H1 (cell line): ENCODE measurements at regions not wholly inside any gene's neighbourhood (a gene's known extent, or its start where the extent isn't known, plus 50 kb on each side); places are given as distances from the start of the nearest gene placed in this dataset.

Experiments used
- CTCF ChIA-PET: fragments of 300-600 bp; sonication (Branson Sonifier 250); formaldehyde crosslinking; loops from one replicate; lab custom pipeline; 2021; ENCODE audit not compliant: partially characterized antibody; lab: Charles Lee
- POLR2A ChIA-PET: fragments of 300-600 bp; sonication (Branson Sonifier 250); formaldehyde crosslinking; loops from one replicate; lab custom pipeline; 2021; ENCODE audit warnings: inconsistent platforms; ENCODE audit not compliant: partially characterized antibody; lab: Charles Lee
- DNase-seq, 2 experiments: peaks; one replicate each; pipeline versions ENCODE4 v3.0.0 to v3.0.0-alpha.2; 2010 to 2022; ENCODE audit warnings: low spot score in 2 of 2, low read depth in 1 of 2, mixed read lengths in 1 of 2
- FAIRE-seq: peaks from 2 replicates; lab custom pipeline; 2011; peaks lifted over from hg19 to GRCh38; lab: Jason Lieb, UNC
- H2AFZ ChIP-seq: 2 replicates; pipeline ENCODE4 v1.8.1; 2012; ENCODE audit warnings: low read length, inconsistent platforms
- H2AK5ac ChIP-seq: 2 replicates; pipeline ENCODE4 v1.6.1; 2013; ENCODE audit warnings: low read depth, low read length
- H2BK120ac ChIP-seq: replicated peaks from 2 replicates; pipeline ENCODE3; 2013; ENCODE audit warnings: low read depth, low read length, inconsistent platforms
- H2BK12ac ChIP-seq: 2 replicates; pipeline ENCODE4 v1.6.1; 2013; ENCODE audit warnings: low read depth, low read length
- H2BK15ac ChIP-seq: 2 replicates; pipeline ENCODE4 v1.6.1; 2013; ENCODE audit warnings: low read length
- H2BK20ac ChIP-seq: 2 replicates; pipeline ENCODE4 v1.6.1; 2013; ENCODE audit warnings: low read length
- H2BK5ac ChIP-seq: 2 replicates; pipeline ENCODE4 v1.6.1; 2013; ENCODE audit warnings: low read depth, low read length
- H3K14ac ChIP-seq: 2 replicates; pipeline ENCODE4 v1.6.1; 2013; ENCODE audit warnings: inconsistent platforms; ENCODE audit not compliant: insufficient read length
- H3K18ac ChIP-seq: 2 replicates; pipeline ENCODE4 v1.6.1; 2013; ENCODE audit warnings: low read length; ENCODE audit errors: extremely low read depth
- H3K23ac ChIP-seq: 2 replicates; pipeline ENCODE4 v1.6.1; 2013; ENCODE audit warnings: inconsistent platforms; ENCODE audit not compliant: insufficient read length
- H3K23me2 ChIP-seq: 2 replicates; pipeline ENCODE4 v1.6.1; 2013; ENCODE audit warnings: low read depth, low read length
- H3K27ac ChIP-seq: 2 replicates; pipeline ENCODE4 v1.6.1; 2011; ENCODE audit warnings: low read depth, low read length, inconsistent platforms
- H3K27me3 ChIP-seq, 4 experiments: replicated peaks in 1 of 4; 1 replicate in 1 of 4; 2 replicates in 3 of 4; pipeline versions ENCODE4 v1.6.1 to v1.8.1; 2011 to 2013; ENCODE audit warnings: low read length in 3 of 4, mild to moderate bottlenecking in 3 of 4, inconsistent platforms in 2 of 4, mixed read lengths in 2 of 4, moderate library complexity in 1 of 4; ENCODE audit not compliant: control insufficient read depth in 3 of 4, insufficient read depth in 3 of 4; ENCODE audit errors: extremely low read depth in 1 of 4
- H3K36me3 ChIP-seq, 4 experiments: 2 replicates each; pipeline versions ENCODE4 v1.6.1 to v1.8.1; 2011 to 2013; ENCODE audit warnings: mild to moderate bottlenecking in 4 of 4, low read length in 3 of 4, moderate library complexity in 2 of 4, control low read depth in 1 of 4, inconsistent platforms in 1 of 4; ENCODE audit not compliant: insufficient read depth in 4 of 4, control insufficient read depth in 2 of 4
- H3K4ac ChIP-seq: replicated peaks from 2 replicates; pipeline ENCODE3; 2013; ENCODE audit warnings: low read length, low read depth, mixed read lengths, inconsistent platforms; ENCODE audit not compliant: insufficient read length
- H3K4me1 ChIP-seq, 4 experiments: replicated peaks in 1 of 4; 1 replicate in 1 of 4; 2 replicates in 3 of 4; pipeline versions ENCODE4 v1.6.1 to v1.8.1; 2011 to 2013; ENCODE audit warnings: low read length in 3 of 4, inconsistent platforms in 2 of 4, mixed read lengths in 1 of 4; ENCODE audit not compliant: insufficient read depth in 4 of 4, control insufficient read depth in 3 of 4
- H3K4me2 ChIP-seq, 2 experiments: 2 replicates each; pipeline versions ENCODE4 v1.6.1 to v1.8.1; 2011 to 2013; ENCODE audit warnings: low read depth in 2 of 2, low read length in 2 of 2, control low read depth in 1 of 2, inconsistent platforms in 1 of 2, mild to moderate bottlenecking in 1 of 2; ENCODE audit not compliant: insufficient read depth in 1 of 2
- H3K4me3 ChIP-seq, 4 experiments: fragments of 200-600, 300-600 bp in 1 of 4; sonication (generic), shearing (Covaris generic), sonication (Bioruptor Twin) in 1 of 4; 2 replicates each; pipeline versions ENCODE4 v1.5.1 to v1.8.1; 2011 to 2016; ENCODE audit warnings: low read length in 4 of 4, low read depth in 3 of 4, control low read depth in 2 of 4, inconsistent platforms in 2 of 4, mild to moderate bottlenecking in 2 of 4, mixed read lengths in 1 of 4, moderate library complexity in 1 of 4; ENCODE audit not compliant: insufficient read depth in 2 of 4; ENCODE audit errors: extremely low read depth in 1 of 4
- H3K56ac ChIP-seq: replicated peaks from 2 replicates; pipeline ENCODE3; 2013; ENCODE audit warnings: low read depth, mild to moderate bottlenecking, mixed read lengths, low read length, inconsistent platforms; ENCODE audit not compliant: insufficient read length
- H3K79me1 ChIP-seq: 2 replicates; pipeline ENCODE4 v1.6.1; 2013; ENCODE audit warnings: low read depth, low read length, control low read depth
- H3K79me2 ChIP-seq, 2 experiments: 2 replicates each; pipeline versions ENCODE4 v1.6.1 to v1.8.1; 2012 to 2013; ENCODE audit warnings: low read length in 2 of 2, mild to moderate bottlenecking in 2 of 2, inconsistent platforms in 1 of 2; ENCODE audit not compliant: insufficient read depth in 2 of 2, control insufficient read depth in 1 of 2
- H3K9ac ChIP-seq, 4 experiments: replicated peaks in 1 of 4; 1 replicate in 1 of 4; 2 replicates in 3 of 4; pipeline versions ENCODE4 v1.6.1 to v1.8.1; 2011 to 2013; ENCODE audit warnings: low read depth in 3 of 4, low read length in 3 of 4, control low read depth in 2 of 4, mild to moderate bottlenecking in 2 of 4, moderate library complexity in 2 of 4, inconsistent platforms in 1 of 4; ENCODE audit errors: extremely low read depth in 1 of 4
- H3K9me3 ChIP-seq, 2 experiments: 2 replicates each; pipeline versions ENCODE4 v1.6.1 to v1.8.1; 2012 to 2013; ENCODE audit warnings: mild to moderate bottlenecking in 2 of 2, moderate library complexity in 2 of 2, control low read depth in 1 of 2, inconsistent platforms in 1 of 2, low read depth in 1 of 2, low read length in 1 of 2, mixed read lengths in 1 of 2; ENCODE audit not compliant: insufficient read depth in 2 of 2
- H4K20me1 ChIP-seq, 2 experiments: replicated peaks in 1 of 2; 2 replicates each; pipeline versions ENCODE3 to v1.8.1; 2011 to 2013; ENCODE audit warnings: inconsistent platforms in 2 of 2, low read length in 2 of 2, mild to moderate bottlenecking in 1 of 2; ENCODE audit not compliant: insufficient read depth in 2 of 2, control insufficient read depth in 1 of 2
- H4K5ac ChIP-seq: 2 replicates; pipeline ENCODE4 v1.6.1; 2013; ENCODE audit warnings: low read length, low read depth, mixed read lengths, inconsistent platforms; ENCODE audit not compliant: insufficient read length
- H4K8ac ChIP-seq: 2 replicates; pipeline ENCODE4 v1.8.0; 2013; ENCODE audit warnings: mild to moderate bottlenecking, moderate library complexity, low read length, inconsistent platforms; ENCODE audit not compliant: insufficient read depth; ENCODE audit errors: extremely low read depth
- H4K91ac ChIP-seq: replicated peaks from 2 replicates; pipeline ENCODE3; 2013; ENCODE audit warnings: low read length, mixed read lengths, inconsistent platforms; ENCODE audit not compliant: insufficient read length
- CHD1 ChIP-seq: IDR thresholded peaks from 2 replicates; pipeline ENCODE4 v1.6.1; 2012; ENCODE audit warnings: low read depth, low read length, improper control_type of control experiment
- HDAC2 ChIP-seq, 2 experiments: fragments of 300-600 bp in 1 of 2; sonication (generic) in 1 of 2; IDR thresholded peaks; 2 replicates each; pipeline ENCODE4 v1.6.1; 2011 to 2012; ENCODE audit warnings: low read depth in 2 of 2, low read length in 2 of 2, mild to moderate bottlenecking in 2 of 2, moderate library complexity in 2 of 2, borderline replicate concordance in 1 of 2, inconsistent platforms in 1 of 2
- ZNF274 ChIP-seq: IDR thresholded peaks from 2 replicates; pipeline ENCODE4 v1.7.0; 2012; ENCODE audit warnings: low read length, borderline replicate concordance; ENCODE audit errors: extremely low read depth
- WGBS, 2 experiments: shearing (Covaris generic) in 1 of 2; methylation state at CpG; one replicate each; pipeline versions ENCODE4 v1.1.6 to v1.1.7; 2013 to 2015; ENCODE audit warnings: low lambda C conversion rate in 2 of 2, mixed read lengths in 2 of 2, inconsistent platforms in 1 of 2, low coverage in 1 of 2, missing lambda C conversion rate in 1 of 2; ENCODE audit not compliant: insufficient replicate concordance in 2 of 2, insufficient coverage in 1 of 2, insufficient read length in 1 of 2; ENCODE audit errors: extremely low coverage in 1 of 2, missing lambda C conversion rate in 1 of 2; 5-methylcytosine and 5-hydroxymethylcytosine counted together

DNA sequence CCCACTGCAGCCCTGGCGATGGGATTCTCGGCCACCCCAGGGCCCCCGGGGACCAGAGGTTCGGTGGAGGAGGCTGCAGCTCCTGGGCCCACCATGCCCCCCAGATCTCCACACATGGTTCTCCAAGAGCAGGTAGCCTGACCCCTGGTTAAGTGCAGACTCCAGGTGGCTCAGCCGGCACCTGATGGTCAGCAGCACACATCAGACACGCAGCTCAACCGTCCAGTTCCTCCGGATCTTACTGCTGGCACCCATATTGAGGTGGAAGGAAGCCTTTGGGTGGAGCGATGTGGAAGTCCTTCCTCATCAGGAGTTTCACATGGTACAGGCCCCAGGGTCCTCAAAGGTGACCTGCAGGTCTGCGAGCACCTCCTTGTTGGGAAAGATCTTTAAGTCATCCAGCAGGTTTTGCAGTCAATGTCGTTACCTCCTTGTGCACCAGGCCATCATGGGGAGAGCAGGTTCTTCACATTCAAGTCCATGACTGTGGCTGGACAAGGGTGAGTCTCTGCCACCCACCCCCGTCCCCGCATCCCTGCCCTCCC lies 74.2 kb upstream of the EEPD1 start:
- Histone ChIP-seq H4K91ac (no peak overlapping the region), H4K8ac (no peak overlapping the region), H3K14ac (no peak overlapping the region), H2BK120ac (no peak overlapping the region), H4K5ac (no peak overlapping the region), H3K9ac (no peak overlapping the region), H2BK20ac (no peak overlapping the region), H2BK12ac (no peak overlapping the region), H3K23me2 (no peaks in the 10 kb centered on the region), H3K36me3 (no peaks in the 10 kb centered on the region), H3K79me2 (no peaks in the 10 kb centered on the region), H3K79me1 (no peaks in the 10 kb centered on the region), H3K4me1 (no peaks in the 10 kb centered on the region; a peak in 1 of 7 replicates), H3K4me3 (no peak overlapping the region), H3K4ac (no peak overlapping the region), H2AK5ac (no peak overlapping the region), H3K4me2 (no peak overlapping the region), H3K27me3 (no peaks in the 10 kb centered on the region; a peak in 2 of 7 replicates), H3K56ac (no peak overlapping the region), H2AFZ (no peak overlapping the region), H3K18ac (no peak overlapping the region), H2BK5ac (no peak overlapping the region), H3K9me3 (no peaks in the 10 kb centered on the region), H3K27ac (no peak overlapping the region), H2BK15ac (no peak overlapping the region), H4K20me1 (no peaks in the 10 kb centered on the region), H3K23ac (no peak overlapping the region)
- DNase-seq (no peak), FAIRE-seq (no peak)
- ChIA-PET CTCF (interaction anchor here (0.7 to 1.8 kb wide), 4 partner anchors 58 to 220 kb away, joined by 3 to 5 read pairs (median 4); no protein-coding TSS in a partner anchor), POLR2A (no interaction called here)
- TF ChIP-seq ZNF274 (no peak), HDAC2 (IDR thresholded peaks at IDR 0.05; ENCODE audit: borderline replicate concordance in 1 of 2, low read depth in 2 of 2, low read length in 2 of 2) (no peak), CHD1 (no peak)
- WGBS, 2 experiments, result 92% methylated on average over 12 of the region's 13 CpGs; no CpG with 5 or more reads in 1 of the 2 experiments
